ENCODE measurements at regions not wholly inside any gene's neighbourhood (a gene's known extent, or its start where the extent isn't known, plus 50 kb on each side); places are given as distances from the start of the nearest gene placed in this dataset.
"Not testable (repeated sequence)": the region's sequence is repeated elsewhere in the genome, so short reads cannot be mapped to it uniquely, and the experiment has no call there.

DNA sequence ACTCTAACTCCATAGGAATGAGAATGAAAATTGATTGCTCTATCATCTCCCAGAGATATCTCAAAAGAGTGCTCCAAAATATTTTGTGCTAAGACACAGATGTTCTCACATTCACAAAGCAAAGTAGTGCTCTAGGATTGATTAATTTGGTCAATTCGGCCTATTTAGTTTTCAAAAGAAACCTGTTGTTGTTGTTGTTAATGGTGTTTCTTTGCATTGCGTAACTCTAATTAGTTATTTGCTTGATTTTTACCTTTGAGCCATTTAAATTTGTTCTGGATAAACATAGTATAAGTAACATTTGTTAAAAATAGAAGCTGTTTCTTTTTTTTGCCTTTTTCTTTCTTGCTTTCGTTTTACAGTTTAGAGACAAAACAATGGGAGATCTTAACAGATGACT, 382.5 kb downstream of the CAAP1 start:
- no peaks in the 10 kb centered on the region for H3K4me1 ChIP-seq (ENCODE audit: control extremely low read depth in 1 of 4, control insufficient read depth in 4 of 4, insufficient read depth in 4 of 4, low read length in 3 of 4)
- no peaks in the 10 kb centered on the region for H3K36me3 ChIP-seq (ENCODE audit: control insufficient read depth in 4 of 4, insufficient read depth in 4 of 4, low read length in 3 of 4)
- no peaks in the 10 kb centered on the region for H3K27me3 ChIP-seq (replicated peaks in 2 of 5; ENCODE audit: control insufficient read depth in 4 of 5, insufficient read depth in 5 of 5, low read length in 4 of 5)
- ChIA-PET CTCF (no interaction called here), POLR2A (no interaction called here)
- no peak overlapping the region for H3K4me3 ChIP-seq (ENCODE audit: control insufficient read depth in 1 of 7, extremely low read depth in 1 of 7, insufficient read depth in 4 of 7, low read depth in 2 of 7, low read length in 6 of 7)
- no peaks in the 10 kb centered on the region for H3K9me3 ChIP-seq (ENCODE audit: control extremely low read depth in 1 of 5, control insufficient read depth in 4 of 5, insufficient read depth in 2 of 5, low read depth in 1 of 5, low read length in 4 of 5)
- no peak for DNase-seq
- no CpG with 5 or more reads among the region's 3 CpGs for WGBS (ENCODE audit: insufficient coverage)
- H3K27ac ChIP-seq (ENCODE audit: insufficient read depth in 1 of 2, low read depth in 1 of 2, low read length in 2 of 2, poor library complexity in 1 of 2, severe bottlenecking in 2 of 2) = no peak overlapping the region

DNA sequence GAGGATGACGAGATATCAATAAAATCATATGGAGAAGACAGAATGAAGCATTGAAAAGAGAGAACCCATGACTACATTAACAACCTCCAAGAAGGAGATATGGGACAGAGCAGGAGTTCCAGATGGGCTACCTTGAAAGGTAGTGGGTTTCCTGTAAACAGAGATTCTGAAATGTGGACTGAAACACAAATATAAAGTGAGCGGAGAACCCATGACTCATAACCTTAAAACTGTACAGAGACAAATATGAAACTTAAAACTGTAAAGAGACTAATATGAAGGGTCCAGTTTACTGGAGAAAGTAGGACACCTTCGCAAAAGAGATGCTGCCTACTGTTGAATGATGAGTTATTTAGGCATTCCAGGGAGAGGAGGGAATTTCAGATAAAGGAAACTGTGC, 383.7 kb downstream of the CAAP1 start:
- ChIA-PET POLR2A (no interaction called here), CTCF (no interaction called here)
- H3K4me1 ChIP-seq (ENCODE audit: control extremely low read depth in 1 of 4, control insufficient read depth in 4 of 4, insufficient read depth in 4 of 4, low read length in 3 of 4) = no peaks in the 10 kb centered on the region
- H3K4me3 ChIP-seq (ENCODE audit: control insufficient read depth in 1 of 7, extremely low read depth in 1 of 7, insufficient read depth in 4 of 7, low read depth in 2 of 7, low read length in 6 of 7) = no peak overlapping the region
- no peaks in the 10 kb centered on the region for H3K36me3 ChIP-seq (ENCODE audit: control insufficient read depth in 4 of 4, insufficient read depth in 4 of 4, low read length in 3 of 4)
- 84% methylated on average over 2 of the region's 3 CpGs for WGBS (ENCODE audit: insufficient coverage)
- no peaks in the 10 kb centered on the region for H3K27me3 ChIP-seq (replicated peaks in 2 of 5; ENCODE audit: control insufficient read depth in 4 of 5, insufficient read depth in 5 of 5, low read length in 4 of 5)
- no peak overlapping the region for H3K27ac ChIP-seq (ENCODE audit: insufficient read depth in 1 of 2, low read depth in 1 of 2, low read length in 2 of 2, poor library complexity in 1 of 2, severe bottlenecking in 2 of 2)
- H3K9me3 ChIP-seq (ENCODE audit: control extremely low read depth in 1 of 5, control insufficient read depth in 4 of 5, insufficient read depth in 2 of 5, low read depth in 1 of 5, low read length in 4 of 5) = no peaks in the 10 kb centered on the region
- DNase-seq = no peak

GRCh38 chr9:26504057-26504456, 388.5 kb downstream of the CAAP1 start:
- Histone ChIP-seq H3K27ac (ENCODE audit: insufficient read depth in 1 of 2, low read depth in 1 of 2, low read length in 2 of 2, poor library complexity in 1 of 2, severe bottlenecking in 2 of 2) (no peak overlapping the region), H3K36me3 (ENCODE audit: control insufficient read depth in 4 of 4, insufficient read depth in 4 of 4, low read length in 3 of 4) (no peaks in the 10 kb centered on the region), H3K4me1 (ENCODE audit: control extremely low read depth in 1 of 4, control insufficient read depth in 4 of 4, insufficient read depth in 4 of 4, low read length in 3 of 4) (no peaks in the 10 kb centered on the region), H3K4me3 (ENCODE audit: control insufficient read depth in 1 of 7, extremely low read depth in 1 of 7, insufficient read depth in 4 of 7, low read depth in 2 of 7, low read length in 6 of 7) (no peak overlapping the region), H3K9me3 (ENCODE audit: control extremely low read depth in 1 of 5, control insufficient read depth in 4 of 5, insufficient read depth in 2 of 5, low read depth in 1 of 5, low read length in 4 of 5) (no peaks in the 10 kb centered on the region), H3K27me3 (replicated peaks in 2 of 5; ENCODE audit: control insufficient read depth in 4 of 5, insufficient read depth in 5 of 5, low read length in 4 of 5) (no peaks in the 10 kb centered on the region)
- ChIA-PET POLR2A (no interaction called here), CTCF (no interaction called here)
- DNase-seq = no peak
- no CpG with 5 or more reads among the region's 2 CpGs for WGBS (ENCODE audit: insufficient coverage)

GRCh38 chr9:26502311-26502710, 390.3 kb downstream of the CAAP1 start:
- WGBS (ENCODE audit: insufficient coverage) = 83% methylated on average over 3 of the region's 3 CpGs
- CTCF ChIA-PET = no interaction called here

GRCh38 chr9:26500471-26500870, 392.1 kb downstream of the CAAP1 start:
- DNase-seq = no peak
- ChIA-PET POLR2A (no interaction called here), CTCF (no interaction called here)
- no peak overlapping the region for H3K27ac ChIP-seq (ENCODE audit: insufficient read depth in 1 of 2, low read depth in 1 of 2, low read length in 2 of 2, poor library complexity in 1 of 2, severe bottlenecking in 2 of 2)
- no peak overlapping the region for H3K4me3 ChIP-seq (ENCODE audit: control insufficient read depth in 1 of 7, extremely low read depth in 1 of 7, insufficient read depth in 4 of 7, low read depth in 2 of 7, low read length in 6 of 7)
- no peaks in the 10 kb centered on the region for H3K27me3 ChIP-seq (replicated peaks in 2 of 5; ENCODE audit: control insufficient read depth in 4 of 5, insufficient read depth in 5 of 5, low read length in 4 of 5)
- H3K9me3 ChIP-seq (ENCODE audit: control extremely low read depth in 1 of 5, control insufficient read depth in 4 of 5, insufficient read depth in 2 of 5, low read depth in 1 of 5, low read length in 4 of 5) = no peaks in the 10 kb centered on the region
- no peaks in the 10 kb centered on the region for H3K4me1 ChIP-seq (ENCODE audit: control extremely low read depth in 1 of 4, control insufficient read depth in 4 of 4, insufficient read depth in 4 of 4, low read length in 3 of 4)
- WGBS (ENCODE audit: insufficient coverage) = no CpG with 5 or more reads among the region's 3 CpGs
- no peaks in the 10 kb centered on the region for H3K36me3 ChIP-seq (ENCODE audit: control insufficient read depth in 4 of 4, insufficient read depth in 4 of 4, low read length in 3 of 4)

More at GRCh38 chr9:26502311-26502710, 390.3 kb downstream of the CAAP1 start:
- no peaks in the 10 kb centered on the region for H3K4me1 ChIP-seq (ENCODE audit: control extremely low read depth in 1 of 4, control insufficient read depth in 4 of 4, insufficient read depth in 4 of 4, low read length in 3 of 4)
- no peaks in the 10 kb centered on the region for H3K27me3 ChIP-seq (replicated peaks in 2 of 5; ENCODE audit: control insufficient read depth in 4 of 5, insufficient read depth in 5 of 5, low read length in 4 of 5)
- no peaks in the 10 kb centered on the region for H3K36me3 ChIP-seq (ENCODE audit: control insufficient read depth in 4 of 4, insufficient read depth in 4 of 4, low read length in 3 of 4)
- no peak for DNase-seq
- no peaks in the 10 kb centered on the region for H3K9me3 ChIP-seq (ENCODE audit: control extremely low read depth in 1 of 5, control insufficient read depth in 4 of 5, insufficient read depth in 2 of 5, low read depth in 1 of 5, low read length in 4 of 5)
- no peak overlapping the region for H3K4me3 ChIP-seq (ENCODE audit: control insufficient read depth in 1 of 7, extremely low read depth in 1 of 7, insufficient read depth in 4 of 7, low read depth in 2 of 7, low read length in 6 of 7)
- H3K27ac ChIP-seq (ENCODE audit: insufficient read depth in 1 of 2, low read depth in 1 of 2, low read length in 2 of 2, poor library complexity in 1 of 2, severe bottlenecking in 2 of 2) = no peak overlapping the region
- POLR2A ChIA-PET = no interaction called here

- CTCF ChIA-PET; POLR2A ChIA-PET; H3K27me3 ChIP-seq (replicated peaks in 2 of 5; ENCODE audit: control insufficient read depth in 4 of 5, insufficient read depth in 5 of 5, low read length in 4 of 5); H3K4me1 ChIP-seq (ENCODE audit: control extremely low read depth in 1 of 4, control insufficient read depth in 4 of 4, insufficient read depth in 4 of 4, low read length in 3 of 4); H3K9me3 ChIP-seq (ENCODE audit: control extremely low read depth in 1 of 5, control insufficient read depth in 4 of 5, insufficient read depth in 2 of 5, low read depth in 1 of 5, low read length in 4 of 5); H3K36me3 ChIP-seq (ENCODE audit: control insufficient read depth in 4 of 4, insufficient read depth in 4 of 4, low read length in 3 of 4); H3K27ac ChIP-seq (ENCODE audit: insufficient read depth in 1 of 2, low read depth in 1 of 2, low read length in 2 of 2, poor library complexity in 1 of 2, severe bottlenecking in 2 of 2); H3K4me3 ChIP-seq (ENCODE audit: control insufficient read depth in 1 of 7, extremely low read depth in 1 of 7, insufficient read depth in 4 of 7, low read depth in 2 of 7, low read length in 6 of 7); DNase-seq: not testable (repeated sequence)
- 98% methylated on average over 35 of the region's 59 CpGs for WGBS (ENCODE audit: insufficient coverage)
Observed at GRCh38 chr9:26492608-26493521, 399.7 kb downstream of the CAAP1 start.

- H3K4me3 ChIP-seq (ENCODE audit: control insufficient read depth in 1 of 7, extremely low read depth in 1 of 7, insufficient read depth in 4 of 7, low read depth in 2 of 7, low read length in 6 of 7); H3K4me1 ChIP-seq (ENCODE audit: control extremely low read depth in 1 of 4, control insufficient read depth in 4 of 4, insufficient read depth in 4 of 4, low read length in 3 of 4); DNase-seq; POLR2A ChIA-PET; H3K27me3 ChIP-seq (replicated peaks in 2 of 5; ENCODE audit: control insufficient read depth in 4 of 5, insufficient read depth in 5 of 5, low read length in 4 of 5); H3K36me3 ChIP-seq (ENCODE audit: control insufficient read depth in 4 of 4, insufficient read depth in 4 of 4, low read length in 3 of 4); H3K9me3 ChIP-seq (ENCODE audit: control extremely low read depth in 1 of 5, control insufficient read depth in 4 of 5, insufficient read depth in 2 of 5, low read depth in 1 of 5, low read length in 4 of 5); H3K27ac ChIP-seq (ENCODE audit: insufficient read depth in 1 of 2, low read depth in 1 of 2, low read length in 2 of 2, poor library complexity in 1 of 2, severe bottlenecking in 2 of 2); CTCF ChIA-PET: not testable (repeated sequence)
- 97% methylated on average over 32 of the region's 35 CpGs for WGBS (ENCODE audit: insufficient coverage)
Observed at GRCh38 chr9:26491922-26492607, 400.5 kb downstream of the CAAP1 start.

All from common myeloid progenitor, CD34-positive (primary cell).